GM21529 (cell line): ENCODE measurements at regions not wholly inside any gene's neighbourhood (a gene's known extent, or its start where the extent isn't known, plus 50 kb on each side); places are given as distances from the start of the nearest gene placed in this dataset.
"Not testable (repeated sequence)": the region's sequence is repeated elsewhere in the genome, so short reads cannot be mapped to it uniquely, and the experiment has no call there.

Experiments
- ATAC-seq: cut with Tn5 transposase; IDR thresholded peaks from one replicate; pipeline ENCODE4 v1.9.1; 2021; ENCODE audit not compliant: unreplicated experiment

DNA sequence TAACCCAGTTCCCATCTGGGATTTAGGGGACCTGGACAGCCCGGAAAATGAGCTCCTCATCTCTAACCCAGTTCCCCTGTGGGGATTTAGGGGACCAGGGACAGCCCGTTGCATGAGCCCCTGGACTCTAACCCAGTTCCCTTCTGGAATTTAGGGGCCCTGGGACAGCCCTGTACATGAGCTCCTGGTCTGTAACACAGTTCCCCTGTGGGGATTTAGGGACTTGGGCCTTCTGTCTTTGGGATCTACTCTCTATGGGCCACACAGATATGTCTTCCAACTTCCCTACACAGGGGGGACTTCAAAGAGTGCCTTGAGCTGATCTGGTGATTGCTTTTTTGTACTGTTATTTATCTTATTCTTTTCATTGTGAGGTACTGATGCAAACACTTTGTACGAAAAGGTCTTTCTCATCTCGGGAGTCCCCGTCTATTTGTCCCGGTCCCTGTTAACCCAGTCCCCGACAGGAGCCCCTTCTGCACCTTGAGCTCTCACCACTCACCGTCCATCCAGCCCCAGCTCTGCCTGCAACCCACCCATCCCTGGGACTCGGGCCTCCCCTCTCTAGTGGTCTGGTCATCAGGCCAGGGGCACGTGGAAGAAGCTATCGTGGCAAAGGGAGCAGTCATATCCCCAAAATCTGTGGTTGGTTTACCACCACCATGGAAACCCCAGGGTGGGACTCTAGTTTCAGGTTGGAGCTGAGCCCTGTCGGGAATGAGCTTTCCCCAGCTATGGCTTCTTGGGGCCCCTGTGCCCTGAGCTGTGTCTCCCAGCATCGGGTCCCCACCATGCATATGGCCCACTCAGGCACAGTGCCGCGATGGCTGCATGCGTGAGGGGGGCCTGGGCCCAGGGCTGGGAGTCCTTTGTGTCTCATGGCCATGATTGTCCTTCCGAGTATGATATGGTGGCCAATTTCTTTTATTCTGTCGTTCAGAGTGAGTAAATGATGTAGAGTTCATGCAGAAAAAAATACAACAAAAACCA, 270.4 kb upstream of the PLCXD1 start:
- ATAC-seq: not testable (repeated sequence)

DNA sequence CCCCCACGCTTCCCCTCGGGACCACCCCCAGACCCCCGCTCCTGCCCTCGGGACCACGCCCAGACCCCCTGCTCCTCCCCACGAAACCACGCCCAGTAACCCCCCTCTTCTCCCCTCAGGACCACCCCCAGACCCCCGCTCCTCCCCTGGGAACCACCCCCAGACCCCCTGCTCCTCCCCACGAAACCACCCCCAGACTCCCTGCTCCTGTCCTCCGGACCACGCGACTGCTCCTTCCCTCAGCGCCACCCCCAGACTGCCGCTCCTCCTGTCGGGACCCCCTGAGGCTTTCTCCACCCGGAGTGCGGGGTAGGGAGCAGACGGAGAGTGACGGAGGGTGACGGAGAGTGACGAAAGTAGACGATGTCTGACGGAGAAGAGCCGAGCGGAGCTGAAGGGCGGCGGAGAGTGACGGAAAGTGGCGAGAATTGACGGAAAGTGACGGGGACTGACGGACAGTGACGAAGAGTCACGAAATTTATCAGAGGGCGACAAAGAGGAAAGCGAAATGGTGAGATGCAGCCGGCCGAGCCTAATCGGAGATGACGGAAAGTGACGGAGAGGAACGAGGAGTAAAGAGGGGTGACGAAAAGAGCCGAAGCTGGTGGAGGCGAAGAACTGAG, 267.2 kb upstream of the PLCXD1 start:
- ATAC-seq: not testable (repeated sequence)

DNA sequence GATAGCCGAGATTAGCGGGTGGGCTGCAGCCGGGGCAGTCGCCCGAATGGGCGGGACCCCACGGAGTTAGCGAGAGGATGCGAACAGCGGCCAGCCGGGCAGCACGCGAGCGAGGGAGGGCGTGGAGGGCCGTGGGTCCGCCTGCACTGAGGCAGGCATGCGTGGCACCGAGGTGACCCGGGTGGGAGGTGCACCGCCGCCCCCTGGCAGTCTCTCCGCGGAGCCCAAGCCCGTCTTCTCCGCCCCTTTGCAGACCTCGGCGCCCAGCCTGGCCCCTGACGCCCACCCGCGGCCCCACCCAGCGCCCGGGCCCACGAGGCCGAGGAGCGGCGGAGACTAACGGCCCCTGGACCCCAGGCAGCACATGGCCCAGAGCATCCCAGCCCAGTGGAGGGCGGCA, 266.7 kb upstream of the PLCXD1 start:
- ATAC-seq: not testable (repeated sequence)

DNA sequence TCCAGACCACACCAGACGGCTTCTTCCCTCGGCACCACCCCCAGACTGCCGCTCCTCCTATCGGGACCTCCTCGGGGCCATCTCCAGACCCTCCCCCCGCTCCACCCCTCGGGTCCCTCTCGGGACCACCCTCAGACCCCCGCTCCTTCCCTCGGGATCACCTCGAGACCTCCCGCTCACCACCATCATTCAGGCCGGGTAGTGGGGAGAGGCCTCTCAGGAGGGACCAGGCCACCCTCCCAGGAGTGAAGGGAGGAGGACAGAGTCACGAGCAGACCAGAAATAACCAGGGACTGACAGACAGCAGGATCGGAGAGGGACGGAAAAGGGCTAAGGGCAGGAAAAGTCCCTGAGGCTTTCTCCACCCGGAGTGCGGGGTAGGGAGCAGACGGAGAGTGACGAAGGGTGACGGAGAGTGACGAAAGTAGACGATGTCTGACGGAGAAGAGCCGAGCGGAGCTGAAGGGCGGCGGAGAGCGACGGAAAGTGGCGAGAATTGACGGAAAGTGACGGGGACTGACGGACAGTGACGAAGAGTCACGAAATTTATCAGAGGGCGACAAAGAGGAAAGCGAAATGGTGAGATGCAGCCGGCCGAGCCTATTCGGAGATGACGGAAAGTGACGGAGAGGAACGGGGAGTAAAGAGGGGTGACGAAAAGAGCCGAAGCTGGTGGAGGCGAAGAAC, 262.3 kb upstream of the PLCXD1 start:
- ATAC-seq: peak; percentile 95

DNA sequence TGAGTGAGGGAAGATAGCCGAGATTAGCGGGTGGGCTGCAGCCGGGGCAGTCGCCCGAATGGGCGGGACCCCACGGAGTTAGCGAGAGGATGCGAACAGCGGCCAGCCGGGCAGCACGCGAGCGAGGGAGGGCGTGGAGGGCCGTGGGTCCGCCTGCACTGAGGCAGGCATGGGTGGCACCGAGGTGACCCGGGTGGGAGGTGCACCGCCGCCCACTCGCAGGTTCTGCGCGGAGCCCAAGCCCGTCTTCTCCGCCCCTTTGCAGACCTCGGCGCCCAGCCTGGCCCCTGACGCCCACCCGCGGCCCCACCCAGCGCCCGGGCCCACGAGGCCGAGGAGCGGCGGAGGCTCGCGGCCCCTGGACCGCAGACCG, 261.7 kb upstream of the PLCXD1 start:
- ATAC-seq: peak; percentile 3

DNA sequence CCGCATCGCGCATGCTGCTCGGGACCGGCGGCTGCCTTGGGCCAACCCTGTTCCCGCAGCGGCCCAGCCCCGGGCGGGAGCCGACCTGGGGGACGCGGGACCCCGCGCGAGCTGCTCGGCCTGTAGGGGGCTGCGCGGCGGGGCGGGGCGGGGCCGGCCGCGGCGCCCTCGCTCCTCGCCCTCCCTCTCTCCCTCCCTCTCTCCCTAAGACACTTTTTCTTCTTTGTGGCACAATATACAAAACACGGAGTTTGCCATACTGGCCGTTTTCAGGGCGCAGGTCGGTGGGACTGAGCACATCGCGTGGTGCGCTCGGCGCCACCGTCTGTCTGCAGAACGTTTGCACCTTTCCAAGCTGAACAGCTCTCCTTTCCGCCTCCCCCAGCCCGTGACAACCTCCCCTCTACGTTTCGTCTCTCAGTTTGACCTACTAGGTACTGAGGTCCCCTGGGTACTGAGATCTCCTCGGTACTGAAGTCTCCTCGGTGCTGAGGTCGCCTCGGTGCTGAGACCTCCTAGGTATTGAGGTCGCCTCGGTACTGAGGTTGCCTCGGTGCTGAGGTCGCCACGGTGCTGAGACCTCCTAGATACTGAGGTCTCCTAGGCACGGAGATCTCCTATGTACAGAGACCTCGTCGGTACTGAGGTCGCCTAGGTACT, 261.1 kb upstream of the PLCXD1 start:
- ATAC-seq: no peak

DNA sequence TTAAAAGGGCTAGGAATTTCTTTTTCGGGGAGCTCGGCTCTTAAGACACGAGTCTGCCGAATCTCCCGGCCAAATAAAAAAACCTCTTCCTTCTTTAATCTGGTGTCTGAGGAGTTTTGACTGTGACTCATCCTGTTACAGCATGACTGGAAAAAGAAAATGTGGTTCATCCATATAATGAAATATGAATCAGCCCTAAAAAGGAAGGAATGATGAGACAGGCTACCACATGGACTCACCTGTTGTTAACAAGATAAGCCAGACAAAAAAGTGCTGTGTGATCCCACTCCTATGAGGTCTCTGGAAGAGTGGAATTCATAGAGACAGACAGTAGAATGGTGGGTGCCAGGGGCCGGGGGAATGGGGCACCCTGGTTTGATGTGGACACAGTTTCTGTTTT, 257.0 kb upstream of the PLCXD1 start:
- ATAC-seq: not testable (repeated sequence)
